Small intestine (tissue), 7 donors: ENCODE measurements at regions not wholly inside any gene's neighbourhood (a gene's known extent, or its start where the extent isn't known, plus 50 kb on each side); places are given as distances from the start of the nearest gene placed in this dataset.

Experiments used
- DNase-seq, 2 donors: peaks; one replicate each; pipeline versions ENCODE4 v3.0.0 to v3.0.0-alpha.2; 2013
- FAIRE-seq: peaks from 2 replicates; lab custom pipeline; 2012; peaks lifted over from hg19 to GRCh38; lab: Jason Lieb, UNC
- H3K27ac ChIP-seq, 3 donors: one replicate each; pipeline ENCODE4 v1.5.1; 2013; ENCODE audit warnings: low read length in 2 of 3, mild to moderate bottlenecking in 2 of 3, control low read depth in 1 of 3, inconsistent platforms in 1 of 3, low read depth in 1 of 3, moderate library complexity in 1 of 3
- H3K27me3 ChIP-seq, 3 donors: one replicate each; pipeline ENCODE4 v1.6.1; 2013; ENCODE audit warnings: low read length in 3 of 3, inconsistent platforms in 1 of 3; ENCODE audit not compliant: control insufficient read depth in 3 of 3, insufficient read depth in 3 of 3
- H3K36me3 ChIP-seq, 3 donors: one replicate each; pipeline ENCODE4 v1.6.1; 2013; ENCODE audit warnings: low read length in 3 of 3, inconsistent platforms in 1 of 3, low read depth in 1 of 3, mild to moderate bottlenecking in 1 of 3, moderate library complexity in 1 of 3; ENCODE audit not compliant: control insufficient read depth in 3 of 3, insufficient read depth in 2 of 3
- H3K4me1 ChIP-seq, 3 donors: one replicate each; pipeline ENCODE4 v1.6.1; 2013; ENCODE audit warnings: low read length in 2 of 3, inconsistent platforms in 1 of 3, low read depth in 1 of 3, mild to moderate bottlenecking in 1 of 3, moderate library complexity in 1 of 3; ENCODE audit not compliant: control insufficient read depth in 3 of 3, insufficient read depth in 2 of 3
- H3K4me3 ChIP-seq, 3 donors: one replicate each; pipeline ENCODE4 v1.5.1; 2013; ENCODE audit warnings: low read length in 3 of 3, control low read depth in 1 of 3, inconsistent platforms in 1 of 3, low read depth in 1 of 3, mild to moderate bottlenecking in 1 of 3, moderate library complexity in 1 of 3
- H3K9me3 ChIP-seq, 2 donors: one replicate each; pipeline ENCODE4 v1.6.1; 2013; ENCODE audit warnings: low read depth in 1 of 2, low read length in 1 of 2; ENCODE audit not compliant: control insufficient read depth in 2 of 2, insufficient read depth in 1 of 2
- WGBS, 3 donors: extraction: QIAGEN DNeasy Blood & Tissue Kit; methylation state at CpG; one replicate each; pipeline ENCODE4 v1.1.7; 2013; 5-methylcytosine and 5-hydroxymethylcytosine counted together
- donor health status: healthy with polysubstance abuse.
- donor health status: control.
- donor health status: control.
- donor health status: Bipolar disorder and iron deficiency.
- donor health status: healthy.

GRCh38 chr17:72287586-72287985, 166.8 kb downstream of the SOX9 start:
- Histone ChIP-seq H3K4me1 (no peaks in the 10 kb centered on the region), H3K27me3 (no peaks in the 10 kb centered on the region), H3K9me3 (no peaks in the 10 kb centered on the region), H3K4me3 (no peak overlapping the region), H3K27ac (no peak overlapping the region), H3K36me3 (no peaks in the 10 kb centered on the region)
- no peak for DNase-seq
- no peak for FAIRE-seq
- 39 to 63% (median 57%) methylated on average over 4 of the region's 4 CpGs for WGBS, 3 donors

DNA sequence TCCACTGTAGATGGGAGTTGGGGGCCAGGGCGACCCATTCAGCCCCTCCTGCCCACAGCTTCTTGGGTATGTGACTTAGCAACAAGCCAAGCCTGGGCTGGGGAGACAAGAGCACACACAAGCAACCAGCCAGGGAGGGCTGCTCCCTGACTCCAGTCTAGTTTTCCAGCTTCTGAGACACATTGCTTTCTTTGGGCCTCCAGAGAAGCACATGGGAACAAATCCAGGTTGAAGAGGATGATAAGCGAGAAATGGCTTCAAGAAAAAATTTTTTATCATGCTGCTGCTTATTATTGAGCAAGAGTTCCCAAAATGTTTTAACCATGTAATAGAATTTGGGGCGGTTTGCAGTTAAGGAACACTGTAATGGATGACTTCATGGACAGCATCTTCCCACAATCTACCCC, 173.7 kb downstream of the SOX9 start:
- H3K4me3 ChIP-seq: no peak overlapping the region
- FAIRE-seq: no peak
- peaks cover 0 to 1% (median 0%) of the 10 kb centered on the region in 3 donors for H3K4me1 ChIP-seq
- no peak for DNase-seq
- no peaks in the 10 kb centered on the region for H3K36me3 ChIP-seq
- H3K27me3 ChIP-seq: no peaks in the 10 kb centered on the region
- H3K9me3 ChIP-seq: no peaks in the 10 kb centered on the region
- no peak overlapping the region for H3K27ac ChIP-seq
- 80 to 92% (median 85%) methylated on average over 3 of the region's 3 CpGs for WGBS, 3 donors

DNA sequence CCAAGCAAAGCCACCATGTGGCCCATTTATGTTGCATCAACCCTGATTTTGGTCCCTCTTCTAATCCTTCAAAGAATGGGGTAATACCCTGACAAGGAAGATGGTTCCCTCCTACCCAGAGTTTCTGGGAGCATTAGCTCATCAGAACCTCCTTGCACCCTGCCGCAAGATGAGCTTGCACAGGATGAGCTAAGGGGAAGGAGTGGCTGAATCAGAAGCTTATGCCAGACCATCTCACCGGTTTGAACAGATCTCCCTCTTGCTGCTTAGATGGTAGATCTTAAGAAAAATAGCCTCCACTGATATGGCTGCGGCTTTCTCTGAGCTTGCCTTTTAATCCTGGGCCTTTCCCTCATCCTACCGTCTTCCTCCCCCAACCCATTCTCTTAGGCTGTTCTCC, 175.1 kb downstream of the SOX9 start:
- Histone ChIP-seq H3K36me3 (no peaks in the 10 kb centered on the region), H3K4me1 (peaks cover 0 to 5% (median 0%) of the 10 kb centered on the region in 3 donors), H3K9me3 (no peaks in the 10 kb centered on the region), H3K27me3 (no peaks in the 10 kb centered on the region), H3K4me3 (no peak overlapping the region), H3K27ac (no peak overlapping the region)
- 90 to 98% (median 93%) methylated on average over 4 of the region's 4 CpGs for WGBS, 3 donors
- FAIRE-seq: no peak
- no peak for DNase-seq

DNA sequence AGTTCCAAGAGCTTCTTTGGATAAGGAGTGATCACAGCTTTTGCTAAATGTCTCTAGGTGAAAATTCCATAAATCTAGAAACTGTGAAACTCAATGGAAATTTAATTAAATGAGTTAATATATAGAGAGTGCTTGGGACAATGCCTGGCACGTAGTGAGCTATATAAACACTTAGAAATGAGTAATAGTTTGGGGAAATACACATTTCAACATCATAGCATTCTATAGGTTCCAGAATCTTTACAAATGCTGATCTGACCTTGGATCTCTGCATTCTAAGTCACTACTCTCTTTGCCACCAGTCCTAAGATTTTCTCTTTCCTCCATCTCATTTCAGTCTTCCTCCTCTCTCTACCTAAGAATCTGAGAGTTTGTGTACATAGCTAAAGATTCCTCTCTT, 175.6 kb downstream of the SOX9 start:
- Histone ChIP-seq H3K27me3 (no peaks in the 10 kb centered on the region), H3K4me1 (peaks cover 0 to 5% (median 0%) of the 10 kb centered on the region in 3 donors), H3K4me3 (no peak overlapping the region), H3K27ac (no peak overlapping the region), H3K9me3 (no peaks in the 10 kb centered on the region), H3K36me3 (no peaks in the 10 kb centered on the region)
- WGBS, 3 donors: 44 to 77% (median 70%) methylated on average over 1 of the region's 1 CpG
- DNase-seq: no peak
- no peak for FAIRE-seq

- Histone ChIP-seq H3K4me3 (no peak overlapping the region), H3K27me3 (no peaks in the 10 kb centered on the region), H3K36me3 (no peaks in the 10 kb centered on the region), H3K9me3 (no peaks in the 10 kb centered on the region), H3K4me1 (peaks cover 0 to 5% (median 0%) of the 10 kb centered on the region in 3 donors), H3K27ac (no peak overlapping the region)
- DNase-seq: no peak
- 63 to 76% (median 66%) methylated on average over 9 of the region's 9 CpGs for WGBS, 3 donors
- no peak for FAIRE-seq
Observed at GRCh38 chr17:72297326-72298115, 176.7 kb downstream of the SOX9 start.

DNA sequence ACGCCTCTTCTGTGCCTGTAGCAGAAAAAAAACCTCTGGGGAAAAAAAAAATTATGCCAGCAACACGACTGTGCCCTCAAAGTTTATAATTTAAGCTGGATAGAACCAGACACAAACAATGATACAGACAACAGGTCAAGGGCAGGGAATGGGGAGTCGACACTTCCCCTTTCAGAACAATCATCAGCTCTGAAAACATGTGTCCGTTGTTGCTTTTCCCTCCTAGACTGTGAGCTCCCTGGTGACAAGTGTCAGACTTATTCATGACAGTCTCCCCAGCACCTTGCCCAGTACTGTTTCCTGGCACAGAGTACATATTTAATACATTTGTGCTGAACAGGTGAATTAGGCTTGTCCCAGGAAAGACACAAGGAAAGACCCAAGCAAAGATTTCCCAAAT, 178.3 kb downstream of the SOX9 start:
- Histone ChIP-seq H3K9me3 (no peaks in the 10 kb centered on the region), H3K36me3 (no peaks in the 10 kb centered on the region), H3K27ac (no peak overlapping the region), H3K4me3 (no peak overlapping the region), H3K27me3 (no peaks in the 10 kb centered on the region), H3K4me1 (peaks cover 0 to 5% (median 0%) of the 10 kb centered on the region in 3 donors)
- DNase-seq (no peak), FAIRE-seq (no peak)
- 42 to 54% (median 48%) methylated on average over 4 of the region's 4 CpGs for WGBS, 3 donors

DNA sequence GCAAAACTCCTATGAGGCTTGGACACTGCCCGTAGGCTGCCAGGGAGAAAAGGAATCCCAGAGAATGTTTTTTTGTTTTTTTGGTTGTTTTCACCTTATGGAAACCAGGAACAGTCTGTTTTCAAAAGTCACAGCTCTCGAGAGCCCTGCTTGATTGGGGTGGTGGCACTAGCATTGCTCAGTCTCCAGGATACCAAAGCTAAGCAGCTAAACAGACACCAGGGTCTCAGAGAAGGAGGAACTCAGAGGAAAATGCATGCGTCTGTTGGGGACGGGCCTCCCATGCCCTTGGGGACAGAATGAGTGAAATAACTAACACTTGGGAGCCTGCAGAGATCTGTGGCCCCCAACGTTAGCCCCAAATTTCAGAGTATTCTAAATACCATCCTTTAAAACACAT, 178.8 kb downstream of the SOX9 start:
- WGBS, 3 donors: 47 to 67% (median 59%) methylated on average over 5 of the region's 5 CpGs

GRCh38 chr17:72301887-72302286, 181.1 kb downstream of the SOX9 start:
- Histone ChIP-seq H3K4me1 (peaks cover 0 to 5% (median 0%) of the 10 kb centered on the region in 3 donors), H3K36me3 (no peaks in the 10 kb centered on the region), H3K27me3 (no peaks in the 10 kb centered on the region), H3K4me3 (no peak overlapping the region), H3K27ac (no peak overlapping the region), H3K9me3 (no peaks in the 10 kb centered on the region)
- no peak for DNase-seq
- no peak for FAIRE-seq
- 50 to 66% (median 61%) methylated on average over 2 of the region's 2 CpGs for WGBS, 3 donors

More for the DNA sequence above, 178.8 kb downstream of the SOX9 start:
- FAIRE-seq: no peak
- H3K27ac ChIP-seq: no peak overlapping the region
- H3K4me3 ChIP-seq: no peak overlapping the region
- DNase-seq: peak in 1 of 2 donors; percentile 21
- H3K27me3 ChIP-seq: no peaks in the 10 kb centered on the region
- H3K36me3 ChIP-seq: no peaks in the 10 kb centered on the region
- H3K9me3 ChIP-seq: no peaks in the 10 kb centered on the region
- peaks cover 0 to 5% (median 0%) of the 10 kb centered on the region in 3 donors for H3K4me1 ChIP-seq
